ENCODE measurements at regions not wholly inside any gene's neighbourhood (a gene's known extent, or its start where the extent isn't known, plus 50 kb on each side); places are given as distances from the start of the nearest gene placed in this dataset.

DNA sequence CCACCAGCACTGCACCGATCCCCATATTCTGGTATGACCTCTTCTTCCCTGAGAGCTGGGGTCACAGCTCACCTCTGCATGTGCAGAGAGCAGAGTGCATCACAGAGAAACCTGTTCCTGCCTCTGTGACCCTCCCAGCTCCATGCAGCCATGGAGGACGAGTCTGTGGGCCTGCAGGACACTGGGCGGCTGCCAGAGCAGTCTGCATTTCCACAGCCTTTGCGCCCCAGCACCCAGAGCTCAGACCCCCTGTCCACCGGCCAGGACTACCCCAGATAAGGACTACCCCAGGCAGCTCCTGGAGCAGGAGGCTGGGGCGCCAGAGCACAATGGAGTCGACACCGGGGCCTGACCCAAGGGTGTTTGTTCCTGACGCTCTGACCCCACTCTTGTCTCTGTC lies 308.1 kb upstream of the IRX1 start:
- in situ Hi-C loops (cut with HindIII; ENCODE audit: low sequenced_read_pairs) = no loop called here
- TF ChIP-seq, protein P1, sequence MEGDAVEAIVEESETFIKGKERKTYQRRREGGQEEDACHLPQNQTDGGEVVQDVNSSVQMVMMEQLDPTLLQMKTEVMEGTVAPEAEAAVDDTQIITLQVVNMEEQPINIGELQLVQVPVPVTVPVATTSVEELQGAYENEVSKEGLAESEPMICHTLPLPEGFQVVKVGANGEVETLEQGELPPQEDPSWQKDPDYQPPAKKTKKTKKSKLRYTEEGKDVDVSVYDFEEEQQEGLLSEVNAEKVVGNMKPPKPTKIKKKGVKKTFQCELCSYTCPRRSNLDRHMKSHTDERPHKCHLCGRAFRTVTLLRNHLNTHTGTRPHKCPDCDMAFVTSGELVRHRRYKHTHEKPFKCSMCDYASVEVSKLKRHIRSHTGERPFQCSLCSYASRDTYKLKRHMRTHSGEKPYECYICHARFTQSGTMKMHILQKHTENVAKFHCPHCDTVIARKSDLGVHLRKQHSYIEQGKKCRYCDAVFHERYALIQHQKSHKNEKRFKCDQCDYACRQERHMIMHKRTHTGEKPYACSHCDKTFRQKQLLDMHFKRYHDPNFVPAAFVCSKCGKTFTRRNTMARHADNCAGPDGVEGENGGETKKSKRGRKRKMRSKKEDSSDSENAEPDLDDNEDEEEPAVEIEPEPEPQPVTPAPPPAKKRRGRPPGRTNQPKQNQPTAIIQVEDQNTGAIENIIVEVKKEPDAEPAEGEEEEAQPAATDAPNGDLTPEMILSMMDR (IDR thresholded peaks at IDR 0.05; ENCODE audit: low read depth, low read length) = no peak
- DNase-seq (ENCODE audit: low read depth, low spot score) = no peak
- H3K4me3 ChIP-seq (ENCODE audit: low read depth, low read length) = no peak overlapping the region

DNA sequence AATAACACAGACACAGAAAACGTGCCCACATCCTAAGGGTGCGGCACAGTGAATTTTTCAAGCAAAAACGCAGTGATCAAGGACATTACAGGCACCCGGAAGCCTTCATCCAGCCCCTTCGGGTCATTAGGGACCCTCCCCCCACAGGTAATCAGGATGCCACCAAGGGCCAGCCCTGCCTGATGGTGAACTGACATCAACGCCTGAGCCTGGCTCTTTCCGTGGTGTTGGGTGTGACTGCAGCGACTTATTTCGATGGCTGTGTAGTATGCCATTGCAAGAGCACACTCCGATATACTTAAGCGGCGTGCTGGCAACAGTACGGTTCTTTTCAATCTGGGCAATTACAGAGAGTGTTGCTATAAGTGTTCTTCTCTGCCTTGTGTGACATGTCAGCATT lies 310.0 kb upstream of the IRX1 start:
- in situ Hi-C loops (cut with HindIII; ENCODE audit: low sequenced_read_pairs) = no loop called here
- no peak for DNase-seq (ENCODE audit: low read depth, low spot score)
- TF ChIP-seq, protein P1 (IDR thresholded peaks at IDR 0.05; ENCODE audit: low read depth, low read length) = no peak
- no peak overlapping the region for H3K4me3 ChIP-seq (ENCODE audit: low read depth, low read length)

DNA sequence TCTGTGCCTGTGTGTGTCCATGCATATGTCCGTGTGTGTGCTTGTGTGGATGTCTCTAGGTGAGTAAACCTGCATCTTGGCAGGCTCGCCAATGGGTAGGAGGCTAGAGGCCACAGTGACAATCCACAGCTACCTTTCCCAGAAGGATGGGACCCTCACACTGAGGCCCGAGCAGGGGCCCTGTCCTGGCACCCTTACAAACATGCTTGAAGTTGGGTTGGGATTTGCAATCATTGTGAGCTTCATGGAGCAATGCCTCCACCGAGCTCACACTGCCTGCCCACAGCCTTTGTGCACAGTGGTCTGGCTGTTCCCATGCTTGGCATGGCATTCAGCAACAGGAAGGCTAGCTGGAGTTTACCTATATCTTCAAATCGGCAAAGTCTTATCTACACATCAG lies 311.1 kb upstream of the IRX1 start:
- H3K4me3 ChIP-seq (ENCODE audit: low read depth, low read length) = no peak overlapping the region
- no peak for DNase-seq (ENCODE audit: low read depth, low spot score)
- TF ChIP-seq, protein P1 (IDR thresholded peaks at IDR 0.05; ENCODE audit: low read depth, low read length) = no peak
- in situ Hi-C loops (cut with HindIII; ENCODE audit: low sequenced_read_pairs) = no loop called here

DNA sequence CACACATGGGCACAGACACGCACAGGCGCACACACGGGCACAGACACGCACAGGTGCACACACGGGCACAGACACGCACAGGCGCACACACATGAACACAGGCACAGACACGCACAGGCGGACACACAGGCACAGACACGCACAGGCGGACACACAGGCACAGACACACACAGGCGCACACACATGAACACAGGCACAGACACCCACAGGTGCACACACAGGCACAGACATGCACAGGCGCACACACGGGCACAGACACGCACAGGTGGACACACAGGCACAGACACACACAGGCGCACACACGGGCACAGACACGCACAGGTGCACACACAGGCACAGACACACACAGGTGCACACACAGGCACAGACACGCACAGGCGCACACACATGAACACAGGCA lies 312.8 kb upstream of the IRX1 start:
- in situ Hi-C loops (cut with HindIII; ENCODE audit: low sequenced_read_pairs) = no loop called here
- H3K4me3 ChIP-seq (ENCODE audit: low read depth, low read length) = no peak overlapping the region
- TF ChIP-seq, protein P1 (IDR thresholded peaks at IDR 0.05; ENCODE audit: low read depth, low read length) = no peak
- no peak for DNase-seq (ENCODE audit: low read depth, low spot score)

DNA sequence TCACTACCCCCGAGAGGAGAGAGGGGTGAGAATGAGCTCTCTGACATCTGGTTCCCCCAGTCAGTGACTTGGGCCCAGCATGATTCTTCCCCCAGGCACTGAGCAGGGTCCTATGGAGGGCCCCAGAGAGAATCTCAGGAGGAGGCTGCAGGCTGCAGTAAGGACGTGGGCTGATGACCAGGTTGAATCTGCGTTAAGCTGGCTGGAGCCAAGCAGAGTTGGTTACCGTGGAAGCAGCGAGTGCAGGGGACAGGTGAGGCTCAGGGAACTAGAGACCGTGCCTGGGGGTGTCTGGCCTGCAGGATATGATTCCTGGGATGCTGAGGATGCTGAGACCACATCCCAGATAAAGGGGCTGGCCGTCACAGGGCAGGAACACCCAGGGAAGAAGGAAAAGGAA lies 314.3 kb upstream of the IRX1 start:
- no peak overlapping the region for H3K4me3 ChIP-seq (ENCODE audit: low read depth, low read length)
- DNase-seq (ENCODE audit: low read depth, low spot score) = no peak
- TF ChIP-seq, protein P1 (IDR thresholded peaks at IDR 0.05; ENCODE audit: low read depth, low read length) = no peak
- in situ Hi-C loops (cut with HindIII; ENCODE audit: low sequenced_read_pairs) = no loop called here

DNA sequence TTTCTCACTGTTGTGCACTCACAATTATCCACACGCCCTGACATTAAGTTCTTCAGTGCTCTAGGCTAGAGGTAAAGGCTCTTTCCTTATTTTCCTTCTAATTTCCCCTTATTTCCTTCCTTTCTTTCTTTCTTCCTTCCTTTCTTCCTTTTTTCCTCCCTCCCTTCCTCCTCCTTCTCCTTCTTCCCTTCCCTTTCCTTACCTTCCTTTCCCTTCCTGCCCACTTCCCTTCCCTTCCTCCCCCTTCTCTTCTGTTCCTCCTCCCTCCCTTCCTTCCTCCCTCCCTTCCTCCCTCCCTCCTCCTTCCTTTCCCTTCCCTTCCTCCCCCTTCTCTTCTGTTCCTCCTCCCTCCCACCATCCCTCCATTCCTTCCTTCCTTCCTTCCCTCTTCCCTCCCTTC lies 317.0 kb upstream of the IRX1 start:
- H3K4me3 ChIP-seq (ENCODE audit: low read depth, low read length) = no peak overlapping the region
- TF ChIP-seq, protein P1 (IDR thresholded peaks at IDR 0.05; ENCODE audit: low read depth, low read length) = no peak
- no peak for DNase-seq (ENCODE audit: low read depth, low spot score)
- in situ Hi-C loops (cut with HindIII; ENCODE audit: low sequenced_read_pairs) = no loop called here

DNA sequence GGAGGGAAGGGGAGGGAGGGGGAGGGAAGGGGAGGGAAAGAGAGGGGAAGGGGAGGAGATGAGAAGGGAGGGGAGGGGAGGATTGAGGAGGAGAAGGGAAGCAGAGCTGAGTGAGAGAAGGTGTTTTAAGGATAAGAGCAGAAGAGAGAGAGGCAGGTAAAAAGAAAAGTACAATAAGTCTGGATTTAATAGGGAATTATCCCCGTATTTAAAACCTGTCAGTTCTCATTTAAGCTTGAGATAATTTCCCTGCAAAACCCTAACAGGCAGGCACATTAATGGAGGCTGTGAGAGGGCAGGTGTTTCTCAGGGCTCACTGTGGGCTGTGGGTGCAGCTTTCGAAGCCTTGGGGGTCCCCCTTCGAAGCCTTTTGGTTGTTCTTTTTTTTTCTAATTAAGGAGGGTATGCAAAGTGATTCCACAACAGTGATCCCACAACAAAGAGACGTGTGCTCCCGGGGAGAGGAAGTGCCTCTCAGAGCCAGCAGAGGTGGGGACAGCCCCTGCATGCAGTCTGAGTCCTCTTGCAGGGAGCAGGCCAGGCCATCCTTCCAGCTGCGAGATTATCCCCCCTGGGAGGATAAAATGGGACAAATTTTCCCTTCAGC lies 317.9 kb upstream of the IRX1 start:
- TF ChIP-seq, protein P1 (IDR thresholded peaks at IDR 0.05; ENCODE audit: low read depth, low read length) = no peak
- no peak overlapping the region for H3K4me3 ChIP-seq (ENCODE audit: low read depth, low read length)
- no peak for DNase-seq (ENCODE audit: low read depth, low spot score)
- in situ Hi-C loops (cut with HindIII; ENCODE audit: low sequenced_read_pairs) = no loop called here

All from astrocyte of the spinal cord (primary cell).